HEK293T (cell line): ENCODE measurements at regions not wholly inside any gene's neighbourhood (a gene's known extent, or its start where the extent isn't known, plus 50 kb on each side); places are given as distances from the start of the nearest gene placed in this dataset.

Source experiments
- FOXA1 ChIP-seq: fragments of 450-650 bp; IDR thresholded peaks from 2 replicates; pipeline ENCODE4 v1.6.1; 2016; ENCODE audit warnings: mild to moderate bottlenecking
- FOXK2 ChIP-seq: fragments of 450-650 bp; IDR thresholded peaks from 2 replicates; pipeline ENCODE4 v1.6.1; 2016; ENCODE audit warnings: mild to moderate bottlenecking
- FOXM1 ChIP-seq: fragments of 450-650 bp; IDR thresholded peaks from 2 replicates; pipeline ENCODE4 v1.6.1; 2017; ENCODE audit warnings: mild to moderate bottlenecking, borderline replicate concordance
- HDGF ChIP-seq: fragments of 450-650 bp; IDR thresholded peaks from 2 replicates; pipeline ENCODE4 v1.6.1; 2017; ENCODE audit warnings: antibody characterized with exemption, borderline replicate concordance
- SP1 ChIP-seq: fragments of 450-650 bp; IDR thresholded peaks from 2 replicates; pipeline ENCODE4 v1.6.1; 2017
- SUZ12 ChIP-seq: fragments of 450-650 bp; IDR thresholded peaks from 2 replicates; pipeline ENCODE4 v1.6.1; 2016; ENCODE audit warnings: mild to moderate bottlenecking
- TARDBP ChIP-seq: fragments of 450-650 bp; IDR thresholded peaks from 2 replicates; pipeline ENCODE4 v1.6.1; 2016

- TF ChIP-seq HDGF (no peak), FOXM1 (no peak), FOXK2 (no peak), FOXA1 (no peak), TARDBP (no peak), SP1 (no peak), SUZ12 (no peak)
Observed at GRCh38 chr9:89807101-89807395, 202.2 kb downstream of the GADD45G start.
